ENCODE measurements at regions not wholly inside any gene's neighbourhood (a gene's known extent, or its start where the extent isn't known, plus 50 kb on each side); places are given as distances from the start of the nearest gene placed in this dataset.

GRCh38 chr3:78304115-78304514 lies 1264.2 kb downstream of the ROBO2 start:
- intact Hi-C loops (cut with DNase I), result no loop called here
- Histone ChIP-seq H3K4me1 (no peaks in the 10 kb centered on the region), H3K4me3 (no peak overlapping the region)

GRCh38 chr3:78312851-78313250 lies 1273.0 kb downstream of the ROBO2 start:
- no peaks in the 10 kb centered on the region for H3K9me3 ChIP-seq

More at GRCh38 chr3:78304115-78304514, 1264.2 kb downstream of the ROBO2 start:
- Histone ChIP-seq H3K9me3 (no peaks in the 10 kb centered on the region), H3K36me3 (no peaks in the 10 kb centered on the region), H3K9ac (ENCODE audit: low read depth in 2 of 2, low read length in 2 of 2) (no peak overlapping the region), H3K27ac (no peak overlapping the region), H3K27me3 (no peaks in the 10 kb centered on the region)
- no peak for DNase-seq
- no peak for TF ChIP-seq CTCF (IDR thresholded peaks at IDR 0.05)

DNA sequence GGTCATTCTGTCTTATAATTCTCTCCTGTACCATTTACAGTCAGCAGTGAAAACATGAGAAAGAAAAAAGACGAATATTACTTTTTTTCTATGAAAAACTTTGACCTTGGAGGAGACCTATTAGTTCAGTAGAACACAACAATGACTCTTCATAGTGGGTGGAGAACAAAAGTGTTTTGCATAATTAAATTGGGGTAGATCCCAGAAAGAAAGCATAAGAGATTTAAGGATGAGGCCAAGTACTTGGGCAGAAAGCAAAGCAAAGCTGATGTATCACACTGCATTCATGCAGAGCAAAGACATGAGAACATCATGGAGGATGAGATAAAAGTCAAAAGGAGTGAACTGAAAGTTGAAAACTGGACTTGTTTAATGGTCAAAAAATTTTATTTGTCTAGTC lies 1273.4 kb downstream of the ROBO2 start:
- no peaks in the 10 kb centered on the region for H3K4me1 ChIP-seq
- H3K9me3 ChIP-seq, result no peaks in the 10 kb centered on the region
- no peak overlapping the region for H3K4me3 ChIP-seq
- no peak overlapping the region for H3K9ac ChIP-seq (ENCODE audit: low read depth in 2 of 2, low read length in 2 of 2)
- no peak for DNase-seq
- no peaks in the 10 kb centered on the region for H3K36me3 ChIP-seq
- intact Hi-C loops (cut with DNase I), result no loop called here
- H3K27me3 ChIP-seq, result no peaks in the 10 kb centered on the region
- TF ChIP-seq CTCF (IDR thresholded peaks at IDR 0.05), result no peak
- no peak overlapping the region for H3K27ac ChIP-seq

More at GRCh38 chr3:78312851-78313250, 1273.0 kb downstream of the ROBO2 start:
- no peak for TF ChIP-seq CTCF (IDR thresholded peaks at IDR 0.05)
- no peaks in the 10 kb centered on the region for H3K4me1 ChIP-seq
- no peak for DNase-seq
- no peak overlapping the region for H3K27ac ChIP-seq
- intact Hi-C loops (cut with DNase I), result no loop called here
- H3K36me3 ChIP-seq, result no peaks in the 10 kb centered on the region
- no peak overlapping the region for H3K4me3 ChIP-seq
- H3K27me3 ChIP-seq, result no peaks in the 10 kb centered on the region
- H3K9ac ChIP-seq (ENCODE audit: low read depth in 2 of 2, low read length in 2 of 2), result no peak overlapping the region

DNA sequence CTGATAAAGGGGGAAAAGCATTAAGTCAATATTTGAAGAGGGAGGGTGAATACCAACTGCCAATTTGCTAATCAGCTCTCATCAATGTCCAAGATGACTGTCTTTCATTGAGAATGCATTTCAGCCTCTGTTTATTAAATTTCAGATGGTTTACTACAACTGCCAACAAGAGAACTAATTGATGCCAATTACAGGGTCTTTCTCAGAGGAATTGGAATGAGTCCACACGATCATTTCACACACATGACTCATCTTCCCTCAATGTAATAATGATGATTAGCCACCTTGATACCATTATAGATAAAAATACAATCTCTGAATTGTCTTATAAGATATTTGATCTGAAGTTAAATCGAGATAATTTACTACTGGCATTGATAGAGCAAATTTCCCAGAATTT lies 1274.4 kb downstream of the ROBO2 start:
- H3K27ac ChIP-seq, result no peak overlapping the region
- intact Hi-C loops (cut with DNase I), result no loop called here
- TF ChIP-seq CTCF (IDR thresholded peaks at IDR 0.05), result no peak

DNA sequence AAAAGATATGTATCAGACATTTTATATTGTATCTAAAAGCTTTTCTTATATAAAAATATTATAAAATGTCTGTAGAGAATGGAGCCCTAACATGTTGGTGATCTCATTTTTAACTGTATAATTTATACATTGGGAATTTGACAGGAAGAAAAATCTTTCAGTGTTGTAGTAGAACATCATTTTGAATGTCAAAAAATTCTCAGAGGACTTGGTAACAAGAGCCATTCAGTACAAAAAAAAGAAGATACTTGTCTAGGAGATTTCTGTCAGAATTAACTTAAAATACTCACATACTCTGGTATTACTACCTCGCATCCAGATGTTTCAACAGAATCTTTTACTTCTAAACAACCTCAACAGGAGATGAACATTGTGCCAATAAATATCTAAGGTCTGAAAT lies 1277.9 kb downstream of the ROBO2 start:
- intact Hi-C loops (cut with DNase I), result no loop called here
- no peak overlapping the region for H3K9ac ChIP-seq (ENCODE audit: low read depth in 2 of 2, low read length in 2 of 2)
- H3K27ac ChIP-seq, result no peak overlapping the region
- no peaks in the 10 kb centered on the region for H3K36me3 ChIP-seq
- no peak for DNase-seq
- H3K27me3 ChIP-seq, result no peaks in the 10 kb centered on the region
- no peak for TF ChIP-seq CTCF (IDR thresholded peaks at IDR 0.05)
- H3K9me3 ChIP-seq, result no peaks in the 10 kb centered on the region
- no peaks in the 10 kb centered on the region for H3K4me1 ChIP-seq
- H3K4me3 ChIP-seq, result no peak overlapping the region

More for the DNA sequence above, 1274.4 kb downstream of the ROBO2 start:
- no peaks in the 10 kb centered on the region for H3K27me3 ChIP-seq
- H3K9me3 ChIP-seq, result no peaks in the 10 kb centered on the region
- H3K4me1 ChIP-seq, result no peaks in the 10 kb centered on the region
- H3K36me3 ChIP-seq, result no peaks in the 10 kb centered on the region
- H3K4me3 ChIP-seq, result no peak overlapping the region
- no peak overlapping the region for H3K9ac ChIP-seq (ENCODE audit: low read depth in 2 of 2, low read length in 2 of 2)
- DNase-seq, result no peak

- Histone ChIP-seq H3K4me1 (no peaks in the 10 kb centered on the region), H3K27me3 (no peaks in the 10 kb centered on the region), H3K27ac (no peak overlapping the region), H3K9ac (ENCODE audit: low read depth in 2 of 2, low read length in 2 of 2) (no peak overlapping the region), H3K4me3 (no peak overlapping the region), H3K36me3 (no peaks in the 10 kb centered on the region), H3K9me3 (no peaks in the 10 kb centered on the region)
- no peak for DNase-seq
- TF ChIP-seq CTCF (IDR thresholded peaks at IDR 0.05), result no peak
- intact Hi-C loops (cut with DNase I), result no loop called here
Observed at GRCh38 chr3:78322780-78323179, 1282.9 kb downstream of the ROBO2 start.

All from colonic mucosa (tissue), 4 donors.